Common myeloid progenitor, CD34-positive (primary cell): ENCODE measurements at regions not wholly inside any gene's neighbourhood (a gene's known extent, or its start where the extent isn't known, plus 50 kb on each side); places are given as distances from the start of the nearest gene placed in this dataset.

Experiments used
- CTCF ChIA-PET: fragments of 350-600 bp; sonication (Branson Sonifier 250); formaldehyde crosslinking; loops from one replicate; lab custom pipeline; 2021; ENCODE audit warnings: antibody characterized with exemption; lab: Charles Lee
- POLR2A ChIA-PET: fragments of 350-600 bp; sonication (Branson Sonifier 250); formaldehyde crosslinking; loops from one replicate; lab custom pipeline; 2021; ENCODE audit warnings: antibody characterized with exemption; lab: Charles Lee
- DNase-seq, 3 donors: peaks; one replicate each; pipeline versions ENCODE4 v3.0.0 to v3.0.0-alpha.2; 2013
- H3K27ac ChIP-seq, 2 experiments: 1 replicate in 1 of 2; 2 replicates in 1 of 2; pipeline ENCODE4 v1.7.0; 2013; ENCODE audit warnings: inconsistent platforms in 2 of 2, low read length in 2 of 2, mild to moderate bottlenecking in 2 of 2, low read depth in 1 of 2, moderate library complexity in 1 of 2; ENCODE audit not compliant: severe bottlenecking in 2 of 2, insufficient read depth in 1 of 2, poor library complexity in 1 of 2
- H3K27me3 ChIP-seq, 5 experiments: replicated peaks in 2 of 5; 1 replicate in 3 of 5; 2 replicates in 2 of 5; pipeline versions ENCODE4 v1.6.1 to v1.7.0; 2013; ENCODE audit warnings: low read length in 4 of 5, mild to moderate bottlenecking in 2 of 5, moderate library complexity in 2 of 5, inconsistent platforms in 1 of 5; ENCODE audit not compliant: insufficient read depth in 5 of 5, control insufficient read depth in 4 of 5
- H3K36me3 ChIP-seq, 4 experiments: 1 replicate in 2 of 4; 2 replicates in 2 of 4; pipeline versions ENCODE4 v1.6.1 to v1.7.0; 2013; ENCODE audit warnings: low read length in 3 of 4, control low read depth in 1 of 4, mild to moderate bottlenecking in 1 of 4; ENCODE audit not compliant: control insufficient read depth in 4 of 4, insufficient read depth in 4 of 4
- H3K4me1 ChIP-seq, 4 experiments: 1 replicate in 3 of 4; 2 replicates in 1 of 4; pipeline versions ENCODE4 v1.6.1 to v1.7.1; 2013; ENCODE audit warnings: low read length in 3 of 4, mild to moderate bottlenecking in 3 of 4, control low read depth in 1 of 4, inconsistent platforms in 1 of 4, moderate library complexity in 1 of 4; ENCODE audit not compliant: control insufficient read depth in 4 of 4, insufficient read depth in 4 of 4; ENCODE audit errors: control extremely low read depth in 1 of 4
- H3K4me3 ChIP-seq, 7 experiments: 1 replicate in 4 of 7; 2 replicates in 3 of 7; pipeline versions ENCODE4 v1.5.1 to v1.7.0; 2013; ENCODE audit warnings: mild to moderate bottlenecking in 7 of 7, low read length in 6 of 7, moderate library complexity in 6 of 7, inconsistent platforms in 2 of 7, low read depth in 2 of 7, control low read depth in 1 of 7; ENCODE audit not compliant: insufficient read depth in 4 of 7, control insufficient read depth in 1 of 7; ENCODE audit errors: extremely low read depth in 1 of 7
- H3K9me3 ChIP-seq, 5 experiments: 1 replicate in 4 of 5; 2 replicates in 1 of 5; pipeline versions ENCODE4 v1.6.1 to v1.7.1; 2013; ENCODE audit warnings: low read length in 4 of 5, mild to moderate bottlenecking in 2 of 5, inconsistent platforms in 1 of 5, low read depth in 1 of 5, moderate library complexity in 1 of 5; ENCODE audit not compliant: control insufficient read depth in 4 of 5, insufficient read depth in 2 of 5; ENCODE audit errors: control extremely low read depth in 1 of 5
- WGBS: methylation state at CpG from one replicate; pipeline ENCODE4 v1.1.5; 2013; ENCODE audit not compliant: insufficient coverage; 5-methylcytosine and 5-hydroxymethylcytosine counted together

DNA sequence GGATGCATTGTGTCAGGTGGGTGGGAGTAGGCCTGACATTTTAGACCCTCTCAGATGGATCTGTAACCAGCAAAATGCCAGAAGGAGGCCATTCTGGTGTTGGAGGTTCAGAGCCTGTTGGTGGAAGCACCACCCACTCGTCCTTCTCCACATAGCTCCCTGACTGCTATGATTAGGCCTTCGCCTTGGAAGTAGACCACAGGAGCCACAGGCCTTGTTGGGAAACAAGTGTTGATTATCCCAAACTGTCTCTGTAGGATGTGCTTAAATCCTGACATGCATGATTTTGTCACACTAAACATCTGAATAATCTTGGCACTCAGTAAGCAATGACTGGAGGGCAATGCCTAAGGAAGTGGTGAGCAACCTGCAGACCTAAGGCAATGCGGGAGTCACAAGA lies 117.2 kb upstream of the LY86 start:
- Histone ChIP-seq H3K4me3 (no peak overlapping the region), H3K9me3 (peaks cover 0 to 8% (median 0%) of the 10 kb centered on the region in 5 experiments), H3K36me3 (no peaks in the 10 kb centered on the region), H3K4me1 (no peaks in the 10 kb centered on the region), H3K27ac (no peak overlapping the region), H3K27me3 (peaks cover 0 to 4% (median 0%) of the 10 kb centered on the region in 5 experiments)
- no peak for DNase-seq
- CTCF ChIA-PET = no interaction called here
- WGBS = 71% methylated on average over 1 of the region's 3 CpGs
- POLR2A ChIA-PET = no interaction called here

GRCh38 chr6:6474170-6474920 lies 114.2 kb upstream of the LY86 start:
- POLR2A ChIA-PET = no interaction called here
- CTCF ChIA-PET = interaction anchor here (1.2 kb wide), 1 partner anchor 14 kb away, joined by 4 read pairs; no protein-coding TSS in a partner anchor
- DNase-seq = no peak
- H3K27me3 ChIP-seq = peaks cover 0 to 7% (median 0%) of the 10 kb centered on the region in 5 experiments
- no peaks in the 10 kb centered on the region for H3K4me1 ChIP-seq
- peaks cover 0 to 8% (median 0%) of the 10 kb centered on the region in 5 experiments for H3K9me3 ChIP-seq
- no peak overlapping the region for H3K27ac ChIP-seq
- H3K36me3 ChIP-seq = no peaks in the 10 kb centered on the region
- WGBS = 92% methylated on average over 8 of the region's 11 CpGs
- no peak overlapping the region for H3K4me3 ChIP-seq

DNA sequence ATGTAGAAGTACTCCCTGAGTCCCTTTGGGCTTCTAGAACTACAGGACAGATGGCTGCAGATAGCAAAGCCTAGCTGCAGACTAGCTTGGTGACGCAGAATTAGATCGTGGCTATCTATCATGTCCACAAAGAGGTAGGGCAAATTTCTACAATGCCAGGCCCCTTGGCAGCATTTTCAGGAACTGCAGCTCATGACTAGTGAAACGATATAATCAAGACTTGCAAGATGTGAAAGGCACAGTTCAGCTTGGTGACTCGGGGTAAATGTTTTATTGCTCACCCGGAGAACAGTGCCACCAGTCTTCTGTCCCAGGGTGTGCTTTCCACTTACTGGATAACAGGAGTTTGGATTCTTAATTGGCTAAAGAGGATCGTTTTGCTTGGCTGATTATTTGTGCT lies 108.7 kb upstream of the LY86 start:
- POLR2A ChIA-PET = no interaction called here
- H3K27ac ChIP-seq = no peak overlapping the region
- H3K4me3 ChIP-seq = no peak overlapping the region
- peaks cover 0 to 3% (median 0%) of the 10 kb centered on the region in 5 experiments for H3K9me3 ChIP-seq
- DNase-seq = peak in 2 of 3 donors; percentile 38 to 73
- CTCF ChIA-PET = no interaction called here
- H3K4me1 ChIP-seq = no peaks in the 10 kb centered on the region
- WGBS = 79% methylated on average over 6 of the region's 6 CpGs
- H3K36me3 ChIP-seq = no peaks in the 10 kb centered on the region
- H3K27me3 ChIP-seq = peaks cover 0 to 12% (median 0%) of the 10 kb centered on the region in 5 experiments

DNA sequence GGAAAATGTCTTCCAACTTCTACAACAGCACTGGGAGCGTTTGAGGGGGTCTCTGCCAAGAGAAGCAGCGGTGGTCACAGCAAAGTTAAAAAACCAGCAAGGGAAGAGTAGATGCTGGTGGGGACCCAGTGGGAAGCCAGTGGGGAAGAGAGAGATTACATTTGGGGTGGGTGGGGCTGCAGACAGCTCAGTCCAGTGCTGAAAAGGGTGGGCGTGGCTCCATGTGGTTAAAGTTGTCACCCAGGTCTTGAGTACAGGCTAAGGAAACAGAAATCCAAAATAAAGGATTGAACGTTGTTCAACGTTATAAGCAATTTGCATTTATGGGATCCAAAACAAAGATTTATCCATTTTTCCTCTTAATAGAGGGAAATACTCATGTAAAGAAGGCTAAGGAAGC lies 106.3 kb upstream of the LY86 start:
- Histone ChIP-seq H3K4me1 (peaks cover 0 to 2% (median 0%) of the 10 kb centered on the region in 4 experiments), H3K27me3 (peaks cover 0 to 12% (median 0%) of the 10 kb centered on the region in 5 experiments), H3K4me3 (no peak overlapping the region), H3K9me3 (peaks cover 0 to 3% (median 0%) of the 10 kb centered on the region in 5 experiments), H3K36me3 (no peaks in the 10 kb centered on the region), H3K27ac (no peak overlapping the region)
- POLR2A ChIA-PET = no interaction called here
- CTCF ChIA-PET = no interaction called here
- DNase-seq = no peak
- 94% methylated on average over 2 of the region's 5 CpGs for WGBS

GRCh38 chr6:6483168-6483567 lies 105.4 kb upstream of the LY86 start:
- CTCF ChIA-PET = no interaction called here
- POLR2A ChIA-PET = no interaction called here
- no CpG with 5 or more reads among the region's 2 CpGs for WGBS
- no peak for DNase-seq
- H3K4me3 ChIP-seq = no peak overlapping the region
- H3K9me3 ChIP-seq = peaks cover 0 to 3% (median 0%) of the 10 kb centered on the region in 5 experiments
- H3K27ac ChIP-seq = no peak overlapping the region
- H3K36me3 ChIP-seq = no peaks in the 10 kb centered on the region
- peaks cover 0 to 12% (median 0%) of the 10 kb centered on the region in 5 experiments for H3K27me3 ChIP-seq
- peaks cover 0 to 2% (median 0%) of the 10 kb centered on the region in 4 experiments for H3K4me1 ChIP-seq

DNA sequence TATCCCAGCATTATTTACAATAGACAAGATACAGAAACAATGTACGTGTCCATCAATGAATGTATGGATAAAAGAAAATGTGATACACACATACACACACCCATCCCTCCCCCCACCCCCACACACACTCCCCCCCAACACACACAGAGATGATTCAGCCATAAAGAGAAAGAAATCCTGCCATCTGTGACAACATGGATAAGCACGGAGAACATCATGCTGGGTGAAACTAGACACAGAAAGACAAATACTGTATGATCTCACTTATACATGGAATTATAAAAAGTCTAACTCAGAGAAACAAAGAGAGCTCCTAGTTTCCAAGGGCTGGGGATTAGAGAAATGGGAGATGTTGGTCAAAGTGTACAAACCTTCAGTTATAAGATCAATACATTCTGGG lies 104.8 kb upstream of the LY86 start:
- H3K4me3 ChIP-seq = no peak overlapping the region
- DNase-seq = no peak
- H3K4me1 ChIP-seq = peaks cover 0 to 2% (median 0%) of the 10 kb centered on the region in 4 experiments
- no peaks in the 10 kb centered on the region for H3K36me3 ChIP-seq
- H3K27me3 ChIP-seq = peaks cover 0 to 8% (median 0%) of the 10 kb centered on the region in 5 experiments
- H3K27ac ChIP-seq = no peak overlapping the region
- CTCF ChIA-PET = no interaction called here
- H3K9me3 ChIP-seq = peaks cover 0 to 3% (median 0%) of the 10 kb centered on the region in 5 experiments
- POLR2A ChIA-PET = no interaction called here
- WGBS = no CpG with 5 or more reads among the region's 2 CpGs

- Histone ChIP-seq H3K9me3 (peaks cover 0 to 3% (median 0%) of the 10 kb centered on the region in 5 experiments), H3K36me3 (no peaks in the 10 kb centered on the region), H3K27me3 (peaks cover 0 to 6% (median 0%) of the 10 kb centered on the region in 5 experiments), H3K4me1 (peaks cover 0 to 2% (median 0%) of the 10 kb centered on the region in 4 experiments), H3K27ac (no peak overlapping the region), H3K4me3 (no peak overlapping the region)
- POLR2A ChIA-PET = no interaction called here
- CTCF ChIA-PET = no interaction called here
- WGBS = 100% methylated on average over 2 of the region's 4 CpGs
- DNase-seq = peak in 2 of 3 donors; percentile 21 to 51
Measured at GRCh38 chr6:6484681-6485080, 103.8 kb upstream of the LY86 start.
